Epithelial cell of prostate (primary cell): ENCODE measurements at regions not wholly inside any gene's neighbourhood (a gene's known extent, or its start where the extent isn't known, plus 50 kb on each side); places are given as distances from the start of the nearest gene placed in this dataset.
"Not testable (repeated sequence)": the region's sequence is repeated elsewhere in the genome, so short reads cannot be mapped to it uniquely, and the experiment has no call there.

Experiments used
- DNase-seq: peaks from one replicate; pipeline ENCODE4 v3.0.0-alpha.2; 2011; ENCODE audit warnings: low read depth, low spot score
- H3K27ac ChIP-seq: fragments of 450-650 bp; 2 replicates; pipeline ENCODE4 v1.5.1; 2017; ENCODE audit warnings: mild to moderate bottlenecking

- DNase-seq: peak; percentile 85
- not testable (repeated sequence) for H3K27ac ChIP-seq
Measured at GRCh38 chr12:9454021-9454420, 153.7 kb downstream of the KLRB1 start.

- not testable (repeated sequence) for DNase-seq, H3K27ac ChIP-seq
Measured at GRCh38 chr12:9450127-9450567, 157.6 kb downstream of the KLRB1 start.

- H3K27ac ChIP-seq, DNase-seq: not testable (repeated sequence)
Measured at GRCh38 chr12:9449657-9450126, 158.0 kb downstream of the KLRB1 start.

GRCh38 chr12:9449181-9449580 is 158.5 kb downstream of the KLRB1 start:
- no peak for DNase-seq
- H3K27ac ChIP-seq: no peak overlapping the region

- not testable (repeated sequence) for DNase-seq, H3K27ac ChIP-seq
Measured at GRCh38 chr12:9448648-9449047, 159.1 kb downstream of the KLRB1 start.

- H3K27ac ChIP-seq, DNase-seq: not testable (repeated sequence)
Measured at GRCh38 chr12:9447791-9448614, 159.7 kb downstream of the KLRB1 start.

- H3K27ac ChIP-seq, DNase-seq: not testable (repeated sequence)
Measured at GRCh38 chr12:9446883-9447761, 160.6 kb downstream of the KLRB1 start.

- not testable (repeated sequence) for DNase-seq, H3K27ac ChIP-seq
Measured at GRCh38 chr12:9440428-9440827, 167.3 kb downstream of the KLRB1 start.

GRCh38 chr12:9435682-9436081 is 172.0 kb downstream of the KLRB1 start:
- not testable (repeated sequence) for H3K27ac ChIP-seq, DNase-seq

GRCh38 chr12:9430385-9430784 is 177.3 kb downstream of the KLRB1 start:
- DNase-seq, H3K27ac ChIP-seq: not testable (repeated sequence)

- not testable (repeated sequence) for H3K27ac ChIP-seq, DNase-seq
Measured at GRCh38 chr12:9428856-9429255, 178.9 kb downstream of the KLRB1 start.

- H3K27ac ChIP-seq: not testable (repeated sequence)
Measured at GRCh38 chr12:9425429-9425828, 182.3 kb downstream of the KLRB1 start.

GRCh38 chr12:9424175-9424740 is 183.5 kb downstream of the KLRB1 start:
- H3K27ac ChIP-seq: not testable (repeated sequence)

More at GRCh38 chr12:9425429-9425828, 182.3 kb downstream of the KLRB1 start:
- DNase-seq: not testable (repeated sequence)

GRCh38 chr12:9422689-9423088 is 185.0 kb downstream of the KLRB1 start:
- not testable (repeated sequence) for DNase-seq, H3K27ac ChIP-seq

More at GRCh38 chr12:9424175-9424740, 183.5 kb downstream of the KLRB1 start:
- DNase-seq: not testable (repeated sequence)

- H3K27ac ChIP-seq, DNase-seq: not testable (repeated sequence)
Measured at GRCh38 chr12:9421520-9422086, 186.1 kb downstream of the KLRB1 start.

GRCh38 chr12:9420817-9421519 is 186.7 kb downstream of the KLRB1 start:
- DNase-seq, H3K27ac ChIP-seq: not testable (repeated sequence)

GRCh38 chr12:9418669-9419041 is 189.1 kb downstream of the KLRB1 start:
- not testable (repeated sequence) for H3K27ac ChIP-seq, DNase-seq

GRCh38 chr12:9417947-9418668 is 189.6 kb downstream of the KLRB1 start:
- not testable (repeated sequence) for DNase-seq

GRCh38 chr12:9417341-9417740 is 190.4 kb downstream of the KLRB1 start:
- DNase-seq, H3K27ac ChIP-seq: not testable (repeated sequence)

More at GRCh38 chr12:9417947-9418668, 189.6 kb downstream of the KLRB1 start:
- not testable (repeated sequence) for H3K27ac ChIP-seq
